AG04450 (cell line): ENCODE measurements at regions not wholly inside any gene's neighbourhood (a gene's known extent, or its start where the extent isn't known, plus 50 kb on each side); places are given as distances from the start of the nearest gene placed in this dataset.

Source experiments
- CTCF ChIA-PET: fragments of 300-600, 350-600 bp; formaldehyde crosslinking; extraction: SDS; loops from one replicate; lab custom pipeline; 2022; ENCODE audit warnings: antibody characterized with exemption, inconsistent platforms; lab: Charles Lee
- POLR2A ChIA-PET: fragments of 350-600 bp; formaldehyde crosslinking; extraction: SDS; loops from one replicate; lab custom pipeline; 2021; ENCODE audit warnings: antibody characterized with exemption, inconsistent platforms; lab: Yijun Ruan, JAX
- DNase-seq: peaks from one replicate; pipeline ENCODE4 v3.0.0-alpha.2; 2011; ENCODE audit warnings: low read depth, low spot score
- H3K27ac ChIP-seq: one replicate; pipeline ENCODE4 v1.5.1; 2012; ENCODE audit warnings: low read depth, low read length, control low read depth
- H3K27me3 ChIP-seq: one replicate; pipeline ENCODE4 v1.6.0; 2012; ENCODE audit warnings: low read length; ENCODE audit not compliant: control insufficient read depth, insufficient read depth
- H3K4me3 ChIP-seq: 2 replicates; pipeline ENCODE4 v1.5.1; 2011; ENCODE audit warnings: mild to moderate bottlenecking, low read depth, low read length, control low read depth
- H3K9me3 ChIP-seq: 2 replicates; pipeline ENCODE4 v1.5.1; 2012; ENCODE audit warnings: low read length; ENCODE audit not compliant: control insufficient read depth, insufficient read depth
- TF ChIP-seq, protein P1 (sequence below): IDR thresholded peaks from 2 replicates; pipeline ENCODE4 v1.5.1; 2011; ENCODE audit warnings: low read depth, low read length, control low read depth, inconsistent platforms

DNA sequence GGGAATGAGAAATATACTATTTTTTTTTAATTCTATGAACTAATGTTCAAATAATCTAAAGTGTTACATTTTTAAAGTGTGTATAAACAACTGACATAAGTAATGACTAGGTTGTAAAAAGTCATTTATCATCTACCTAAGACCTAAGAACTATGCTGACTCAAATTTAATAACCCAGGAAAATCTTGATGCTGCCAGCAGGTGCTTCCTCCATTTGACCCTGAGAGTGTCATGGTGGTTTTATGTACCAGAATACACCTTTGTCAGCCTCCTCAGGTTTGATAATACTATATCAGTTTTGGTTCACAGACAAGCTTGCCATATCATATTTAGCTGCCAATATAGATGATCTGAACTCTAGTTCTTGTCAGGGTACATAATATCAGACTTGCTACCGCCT is 1151.2 kb downstream of the PCDH17 start:
- TF ChIP-seq, protein P1, sequence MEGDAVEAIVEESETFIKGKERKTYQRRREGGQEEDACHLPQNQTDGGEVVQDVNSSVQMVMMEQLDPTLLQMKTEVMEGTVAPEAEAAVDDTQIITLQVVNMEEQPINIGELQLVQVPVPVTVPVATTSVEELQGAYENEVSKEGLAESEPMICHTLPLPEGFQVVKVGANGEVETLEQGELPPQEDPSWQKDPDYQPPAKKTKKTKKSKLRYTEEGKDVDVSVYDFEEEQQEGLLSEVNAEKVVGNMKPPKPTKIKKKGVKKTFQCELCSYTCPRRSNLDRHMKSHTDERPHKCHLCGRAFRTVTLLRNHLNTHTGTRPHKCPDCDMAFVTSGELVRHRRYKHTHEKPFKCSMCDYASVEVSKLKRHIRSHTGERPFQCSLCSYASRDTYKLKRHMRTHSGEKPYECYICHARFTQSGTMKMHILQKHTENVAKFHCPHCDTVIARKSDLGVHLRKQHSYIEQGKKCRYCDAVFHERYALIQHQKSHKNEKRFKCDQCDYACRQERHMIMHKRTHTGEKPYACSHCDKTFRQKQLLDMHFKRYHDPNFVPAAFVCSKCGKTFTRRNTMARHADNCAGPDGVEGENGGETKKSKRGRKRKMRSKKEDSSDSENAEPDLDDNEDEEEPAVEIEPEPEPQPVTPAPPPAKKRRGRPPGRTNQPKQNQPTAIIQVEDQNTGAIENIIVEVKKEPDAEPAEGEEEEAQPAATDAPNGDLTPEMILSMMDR = no peak
- Histone ChIP-seq H3K27ac (no peak overlapping the region), H3K9me3 (no peaks in the 10 kb centered on the region; the same call in 1 of the 2 replicates), H3K27me3 (no peaks in the 10 kb centered on the region), H3K4me3 (no peak overlapping the region)
- ChIA-PET POLR2A (no interaction called here), CTCF (no interaction called here)
- DNase-seq = no peak

DNA sequence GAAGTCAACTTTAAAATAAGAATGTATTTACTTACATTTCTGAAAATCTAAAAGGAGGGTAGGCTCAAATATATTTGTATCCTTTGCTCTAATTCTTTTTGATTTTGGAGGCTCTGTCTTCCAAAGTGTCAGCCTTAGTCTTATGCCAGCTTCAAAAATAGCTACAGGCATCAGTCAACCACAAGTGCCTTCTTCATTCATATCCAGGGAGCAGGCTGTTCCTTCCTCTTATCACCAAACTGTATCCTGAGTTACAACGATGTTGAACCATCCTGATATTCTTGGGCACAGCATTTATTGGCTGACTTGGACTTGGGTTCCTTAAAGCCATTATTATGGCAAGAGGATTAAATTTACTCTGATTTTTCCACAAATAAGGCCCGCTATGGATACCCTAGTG is 1161.3 kb downstream of the PCDH17 start:
- POLR2A ChIA-PET = no interaction called here
- no peaks in the 10 kb centered on the region for H3K27me3 ChIP-seq
- TF ChIP-seq, protein P1 = no peak
- H3K27ac ChIP-seq = no peak overlapping the region
- 0 out of 2 replicates have a peak, but pooled peaks cover 3% of the 10 kb centered on the region for H3K9me3 ChIP-seq
- CTCF ChIA-PET = no interaction called here
- no peak overlapping the region for H3K4me3 ChIP-seq
- no peak for DNase-seq

DNA sequence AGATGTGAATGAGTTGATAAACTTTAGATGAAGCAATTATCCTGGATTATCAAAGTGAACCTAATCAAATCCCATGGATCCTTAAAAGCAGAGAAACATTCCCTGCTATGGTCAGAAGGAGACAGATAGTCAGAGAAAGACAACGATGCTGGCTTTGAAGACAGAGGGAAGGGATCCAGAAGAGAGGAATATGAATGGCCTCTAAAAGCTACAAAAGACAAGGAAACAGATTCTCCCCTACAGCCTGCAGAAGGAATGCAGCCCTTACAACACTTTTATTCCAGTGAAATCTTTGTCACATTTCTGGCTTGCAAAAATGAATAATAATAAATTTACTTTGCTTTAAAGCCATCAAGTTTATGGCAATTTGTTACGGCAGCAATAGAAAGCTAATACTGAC is 1164.2 kb downstream of the PCDH17 start:
- ChIA-PET CTCF (no interaction called here), POLR2A (no interaction called here)

DNA sequence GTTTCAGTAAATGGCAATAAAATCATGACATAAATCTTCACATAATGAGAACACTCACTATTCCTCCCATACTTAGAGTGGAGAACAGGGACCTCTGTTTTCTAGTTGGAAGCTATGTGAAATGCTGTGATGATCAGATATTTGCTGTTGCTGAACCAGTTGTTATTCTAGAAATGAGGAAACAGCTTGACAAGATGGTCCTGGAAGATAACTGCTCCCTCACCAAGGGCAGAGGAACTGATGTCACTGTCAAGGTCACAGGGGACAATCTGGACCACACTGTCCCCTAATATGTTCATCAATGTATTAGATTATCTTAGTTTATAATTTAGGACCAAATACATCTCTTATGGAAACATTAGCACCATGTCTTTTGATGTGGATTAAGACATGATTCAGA is 1173.3 kb downstream of the PCDH17 start:
- no peak overlapping the region for H3K4me3 ChIP-seq
- no peak overlapping the region for H3K27ac ChIP-seq
- TF ChIP-seq, protein P1 = no peak
- no peaks in the 10 kb centered on the region for H3K27me3 ChIP-seq
- no peak for DNase-seq
- H3K9me3 ChIP-seq = no peaks in the 10 kb centered on the region
- CTCF ChIA-PET = no interaction called here
- POLR2A ChIA-PET = no interaction called here

More for the DNA sequence above, 1164.2 kb downstream of the PCDH17 start:
- H3K27me3 ChIP-seq = no peaks in the 10 kb centered on the region
- TF ChIP-seq, protein P1 = no peak
- DNase-seq = no peak
- no peak overlapping the region for H3K27ac ChIP-seq
- no peaks in the 10 kb centered on the region for H3K9me3 ChIP-seq
- H3K4me3 ChIP-seq = no peak overlapping the region

DNA sequence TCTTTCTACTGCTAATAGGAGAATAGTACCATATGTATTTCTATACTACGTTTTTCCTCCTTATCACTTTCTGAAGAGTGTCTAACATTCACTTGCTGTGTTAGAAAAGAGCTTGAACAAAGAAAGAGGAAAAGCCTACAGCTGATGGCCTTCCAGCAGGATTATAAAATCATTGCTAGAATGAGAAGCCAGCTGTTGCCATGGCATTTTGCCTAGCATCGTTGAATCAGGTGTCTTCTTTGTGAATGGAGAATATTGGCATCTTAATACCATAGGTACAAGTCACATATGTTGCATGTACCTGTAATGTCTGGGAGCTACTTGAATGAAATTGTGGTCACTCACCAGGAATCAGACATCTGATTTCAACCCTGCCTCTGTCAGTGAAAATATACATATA is 1174.9 kb downstream of the PCDH17 start:
- Histone ChIP-seq H3K27me3 (no peaks in the 10 kb centered on the region), H3K9me3 (no peaks in the 10 kb centered on the region), H3K27ac (no peak overlapping the region), H3K4me3 (no peak overlapping the region)
- no peak for DNase-seq
- CTCF ChIA-PET = no interaction called here
- POLR2A ChIA-PET = no interaction called here
- TF ChIP-seq, protein P1 = no peak
